ENCODE measurements at regions not wholly inside any gene's neighbourhood (a gene's known extent, or its start where the extent isn't known, plus 50 kb on each side); places are given as distances from the start of the nearest gene placed in this dataset.

DNA sequence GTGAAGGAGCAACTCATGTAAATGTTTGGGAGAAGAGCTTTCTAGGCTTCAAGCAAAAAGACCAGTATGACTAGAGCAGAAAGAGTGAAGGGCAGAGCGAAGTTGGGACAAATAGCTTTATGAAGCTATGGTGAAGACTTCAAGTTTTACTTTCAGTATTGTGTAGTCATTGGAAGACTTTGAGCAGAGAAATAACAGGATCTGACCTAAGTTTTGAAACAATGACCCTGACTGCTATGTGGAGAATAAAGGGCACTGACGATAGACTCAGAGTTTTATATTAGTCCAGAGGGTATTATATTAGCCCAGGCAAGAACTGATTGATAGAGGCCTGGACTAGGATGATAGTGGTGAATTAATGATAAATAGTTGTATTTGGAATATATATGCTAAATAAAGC is 187.3 kb downstream of the KTN1 start:
- no peak overlapping the region for H2BK120ac ChIP-seq (ENCODE audit: low read depth, low read length)
- H4K8ac ChIP-seq (ENCODE audit: low read depth in 2 of 2, low read length in 2 of 2) = no peak overlapping the region
- intact Hi-C loops (cut with micrococcal nuclease) = no loop called here
- H3K4ac ChIP-seq (ENCODE audit: low read depth, low read length) = no peak overlapping the region
- no peak for DNase-seq
- no peak for ATAC-seq (ENCODE audit: low read depth)
- 83% methylated on average over 1 of the region's 2 CpGs; no CpG with 5 or more reads in 1 of the 2 experiments for WGBS, 2 experiments (ENCODE audit: extremely low coverage in 2 of 2, insufficient read length in 1 of 2)
- CTCF ChIA-PET = no interaction called here
- H3K9me3 ChIP-seq (ENCODE audit: control insufficient read depth, insufficient read depth, low read length) = no peaks in the 10 kb centered on the region
- no peak overlapping the region for H3K9ac ChIP-seq (ENCODE audit: low read depth, low read length)
- H2BK20ac ChIP-seq (ENCODE audit: low read depth, low read length) = no peak overlapping the region
- H3K27me3 ChIP-seq (ENCODE audit: control insufficient read depth, insufficient read depth, low read length) = peaks cover 24% of the 10 kb centered on the region
- H4K5ac ChIP-seq (ENCODE audit: low read depth, low read length) = no peak overlapping the region
- no peaks in the 10 kb centered on the region for H4K20me1 ChIP-seq (ENCODE audit: insufficient read depth, low read length)
- no peak overlapping the region for H3K4me2 ChIP-seq (ENCODE audit: low read depth, low read length)
- H2AFZ ChIP-seq (replicated peaks; ENCODE audit: low read length, poor library complexity) = no peak overlapping the region
- BruUV-seq (replicated peaks) = no TSS peak
- no peak overlapping the region for H2BK5ac ChIP-seq (ENCODE audit: low read depth, low read length, poor library complexity, severe bottlenecking)
- POLR2A ChIA-PET (ENCODE audit: unreplicated experiment) = no interaction called here
- TF ChIP-seq, protein P1, sequence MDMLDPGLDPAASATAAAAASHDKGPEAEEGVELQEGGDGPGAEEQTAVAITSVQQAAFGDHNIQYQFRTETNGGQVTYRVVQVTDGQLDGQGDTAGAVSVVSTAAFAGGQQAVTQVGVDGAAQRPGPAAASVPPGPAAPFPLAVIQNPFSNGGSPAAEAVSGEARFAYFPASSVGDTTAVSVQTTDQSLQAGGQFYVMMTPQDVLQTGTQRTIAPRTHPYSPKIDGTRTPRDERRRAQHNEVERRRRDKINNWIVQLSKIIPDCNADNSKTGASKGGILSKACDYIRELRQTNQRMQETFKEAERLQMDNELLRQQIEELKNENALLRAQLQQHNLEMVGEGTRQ (IDR thresholded peaks at IDR 0.05; ENCODE audit: low read depth, low read length) = no peak
- TF ChIP-seq, protein P2, sequence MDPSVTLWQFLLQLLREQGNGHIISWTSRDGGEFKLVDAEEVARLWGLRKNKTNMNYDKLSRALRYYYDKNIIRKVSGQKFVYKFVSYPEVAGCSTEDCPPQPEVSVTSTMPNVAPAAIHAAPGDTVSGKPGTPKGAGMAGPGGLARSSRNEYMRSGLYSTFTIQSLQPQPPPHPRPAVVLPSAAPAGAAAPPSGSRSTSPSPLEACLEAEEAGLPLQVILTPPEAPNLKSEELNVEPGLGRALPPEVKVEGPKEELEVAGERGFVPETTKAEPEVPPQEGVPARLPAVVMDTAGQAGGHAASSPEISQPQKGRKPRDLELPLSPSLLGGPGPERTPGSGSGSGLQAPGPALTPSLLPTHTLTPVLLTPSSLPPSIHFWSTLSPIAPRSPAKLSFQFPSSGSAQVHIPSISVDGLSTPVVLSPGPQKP (IDR thresholded peaks at IDR 0.05; ENCODE audit: borderline replicate concordance, low read depth, low read length) = no peak
- TF ChIP-seq RAD21 (IDR thresholded peaks at IDR 0.05; ENCODE audit: low read length) (no peak), FOS (IDR thresholded peaks at IDR 0.05; ENCODE audit: low read depth, low read length) (no peak), CEBPB (IDR thresholded peaks at IDR 0.05; ENCODE audit: low read depth, low read length) (no peak), BHLHE40 (IDR thresholded peaks at IDR 0.05; ENCODE audit: low read depth, low read length) (no peak), MAZ (IDR thresholded peaks at IDR 0.05; ENCODE audit: borderline replicate concordance, low read depth, low read length) (no peak), MAFK (IDR thresholded peaks at IDR 0.05; ENCODE audit: low read depth, low read length) (no peak), CHD1 (IDR thresholded peaks at IDR 0.05; ENCODE audit: low read depth, low read length) (no peak), NFE2L2 (IDR thresholded peaks at IDR 0.05; ENCODE audit: low read depth, low read length) (no peak), MXI1 (IDR thresholded peaks at IDR 0.05; ENCODE audit: borderline replicate concordance, low read depth, low read length) (no peak), RCOR1 (IDR thresholded peaks at IDR 0.05; ENCODE audit: insufficient replicate concordance, low read length) (no peak), POLR2A (IDR thresholded peaks at IDR 0.05; ENCODE audit: low read depth, low read length) (no peak)
- TF ChIP-seq, protein P3, sequence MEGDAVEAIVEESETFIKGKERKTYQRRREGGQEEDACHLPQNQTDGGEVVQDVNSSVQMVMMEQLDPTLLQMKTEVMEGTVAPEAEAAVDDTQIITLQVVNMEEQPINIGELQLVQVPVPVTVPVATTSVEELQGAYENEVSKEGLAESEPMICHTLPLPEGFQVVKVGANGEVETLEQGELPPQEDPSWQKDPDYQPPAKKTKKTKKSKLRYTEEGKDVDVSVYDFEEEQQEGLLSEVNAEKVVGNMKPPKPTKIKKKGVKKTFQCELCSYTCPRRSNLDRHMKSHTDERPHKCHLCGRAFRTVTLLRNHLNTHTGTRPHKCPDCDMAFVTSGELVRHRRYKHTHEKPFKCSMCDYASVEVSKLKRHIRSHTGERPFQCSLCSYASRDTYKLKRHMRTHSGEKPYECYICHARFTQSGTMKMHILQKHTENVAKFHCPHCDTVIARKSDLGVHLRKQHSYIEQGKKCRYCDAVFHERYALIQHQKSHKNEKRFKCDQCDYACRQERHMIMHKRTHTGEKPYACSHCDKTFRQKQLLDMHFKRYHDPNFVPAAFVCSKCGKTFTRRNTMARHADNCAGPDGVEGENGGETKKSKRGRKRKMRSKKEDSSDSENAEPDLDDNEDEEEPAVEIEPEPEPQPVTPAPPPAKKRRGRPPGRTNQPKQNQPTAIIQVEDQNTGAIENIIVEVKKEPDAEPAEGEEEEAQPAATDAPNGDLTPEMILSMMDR (conservative IDR thresholded peaks at IDR 0.05; ENCODE audit: low read depth, low read length) = no peak
- H3K9me1 ChIP-seq (ENCODE audit: insufficient read depth, low read length) = no peaks in the 10 kb centered on the region
- no peak overlapping the region for H3K4me3 ChIP-seq (ENCODE audit: insufficient read depth, low read depth, low read length)
- H3K79me1 ChIP-seq (ENCODE audit: low read depth in 1 of 2, low read length in 2 of 2) = no peaks in the 10 kb centered on the region
- in situ Hi-C loops (cut with MboI; ENCODE audit: low sequenced_read_pairs) = no loop called here
- no peak overlapping the region for H4K91ac ChIP-seq (ENCODE audit: insufficient read depth, low read depth, low read length)
- H3K14ac ChIP-seq (replicated peaks; ENCODE audit: low read depth, low read length) = no peak overlapping the region
- H3K18ac ChIP-seq (ENCODE audit: low read depth, low read length) = no peak overlapping the region
- H3K4me1 ChIP-seq (ENCODE audit: control insufficient read depth, insufficient read depth, low read length) = no peaks in the 10 kb centered on the region
- H2AK5ac ChIP-seq (ENCODE audit: low read depth, low read length) = no peak overlapping the region
- H3K56ac ChIP-seq (ENCODE audit: extremely low read depth, insufficient read depth, low read length) = no peak overlapping the region
- H3K36me3 ChIP-seq (ENCODE audit: control insufficient read depth, insufficient read depth, low read length) = no peaks in the 10 kb centered on the region
- dilution Hi-C loops (cut with HindIII; ENCODE audit: low sequenced_read_pairs, unreplicated experiment) = no loop called here
- H3K27ac ChIP-seq (ENCODE audit: insufficient read depth, low read length) = no peak overlapping the region
- H2BK15ac ChIP-seq (ENCODE audit: low read depth, low read length) = no peak overlapping the region
- H2AK9ac ChIP-seq (replicated peaks; ENCODE audit: low read depth, low read length, poor library complexity) = no peak overlapping the region
- H3K23ac ChIP-seq (ENCODE audit: low read depth, low read length) = no peak overlapping the region
